ENCODE measurements at regions not wholly inside any gene's neighbourhood (a gene's known extent, or its start where the extent isn't known, plus 50 kb on each side); places are given as distances from the start of the nearest gene placed in this dataset.

- Histone ChIP-seq H3K4me1 (no peaks in the 10 kb centered on the region), H3K27me3 (no peaks in the 10 kb centered on the region), H3K9me3 (no peaks in the 10 kb centered on the region), H3K36me3 (no peaks in the 10 kb centered on the region), H3K4me3 (no peak overlapping the region), H3K27ac (no peak overlapping the region)
- intact Hi-C loops (cut with DNase I; ENCODE audit: low total_unique reads), result no loop called here
- TF ChIP-seq POLR2A (IDR thresholded peaks at IDR 0.05) (no peak), POLR2AphosphoS5 (IDR thresholded peaks at IDR 0.05) (no peak)
- TF ChIP-seq, protein P1, sequence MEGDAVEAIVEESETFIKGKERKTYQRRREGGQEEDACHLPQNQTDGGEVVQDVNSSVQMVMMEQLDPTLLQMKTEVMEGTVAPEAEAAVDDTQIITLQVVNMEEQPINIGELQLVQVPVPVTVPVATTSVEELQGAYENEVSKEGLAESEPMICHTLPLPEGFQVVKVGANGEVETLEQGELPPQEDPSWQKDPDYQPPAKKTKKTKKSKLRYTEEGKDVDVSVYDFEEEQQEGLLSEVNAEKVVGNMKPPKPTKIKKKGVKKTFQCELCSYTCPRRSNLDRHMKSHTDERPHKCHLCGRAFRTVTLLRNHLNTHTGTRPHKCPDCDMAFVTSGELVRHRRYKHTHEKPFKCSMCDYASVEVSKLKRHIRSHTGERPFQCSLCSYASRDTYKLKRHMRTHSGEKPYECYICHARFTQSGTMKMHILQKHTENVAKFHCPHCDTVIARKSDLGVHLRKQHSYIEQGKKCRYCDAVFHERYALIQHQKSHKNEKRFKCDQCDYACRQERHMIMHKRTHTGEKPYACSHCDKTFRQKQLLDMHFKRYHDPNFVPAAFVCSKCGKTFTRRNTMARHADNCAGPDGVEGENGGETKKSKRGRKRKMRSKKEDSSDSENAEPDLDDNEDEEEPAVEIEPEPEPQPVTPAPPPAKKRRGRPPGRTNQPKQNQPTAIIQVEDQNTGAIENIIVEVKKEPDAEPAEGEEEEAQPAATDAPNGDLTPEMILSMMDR (IDR thresholded peaks at IDR 0.05), result no peak
- no peak for DNase-seq (ENCODE audit: low spot score in 2 of 2)
These were observed 289.6 kb upstream of the SMIM31 start for GRCh38 chr4:164464313-164464712.

GRCh38 chr4:164467493-164467892, 286.4 kb upstream of the SMIM31 start:
- TF ChIP-seq, protein P1 (IDR thresholded peaks at IDR 0.05), result no peak
- no peak for TF ChIP-seq POLR2AphosphoS5 (IDR thresholded peaks at IDR 0.05)
- TF ChIP-seq POLR2A (IDR thresholded peaks at IDR 0.05), result no peak
- intact Hi-C loops (cut with DNase I; ENCODE audit: low total_unique reads), result no loop called here
- no peak for DNase-seq (ENCODE audit: low spot score in 2 of 2)

DNA sequence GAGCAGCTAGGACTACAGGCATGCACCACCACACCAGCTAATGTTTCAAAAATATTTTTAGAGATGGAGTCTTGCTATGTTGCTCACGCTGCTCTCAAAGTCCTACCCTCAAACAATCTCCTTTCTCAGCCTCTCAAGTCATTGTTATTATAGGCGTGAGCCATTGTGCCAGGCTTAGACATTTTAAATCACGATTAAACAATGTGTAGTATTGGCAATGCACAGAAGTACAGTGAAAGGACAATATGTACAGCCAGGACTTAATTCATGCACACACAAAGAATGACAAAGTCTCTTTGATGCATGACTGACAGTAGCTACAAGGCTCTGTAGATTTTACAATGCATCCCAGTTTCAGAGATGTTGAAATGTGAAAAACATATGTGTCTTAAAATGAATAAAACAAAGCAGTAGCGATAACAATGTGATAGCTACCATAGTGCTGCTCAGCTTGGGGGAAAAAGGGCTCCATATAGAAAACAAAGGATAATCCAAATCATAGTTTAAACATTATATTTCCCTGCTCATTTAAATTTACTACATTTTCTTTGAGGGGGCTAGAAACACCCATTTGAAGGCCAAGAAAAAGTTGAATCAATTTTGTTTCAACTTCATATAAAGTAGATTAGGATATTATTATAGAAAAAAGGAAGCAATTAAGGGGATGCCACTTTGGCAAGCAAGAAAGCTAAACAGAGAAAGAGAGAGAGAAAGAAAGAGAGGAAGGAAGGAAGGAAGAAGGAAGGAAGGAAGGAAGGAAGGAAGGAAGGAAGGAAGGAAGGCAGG, 272.4 kb upstream of the SMIM31 start:
- no peaks in the 10 kb centered on the region for H3K4me1 ChIP-seq
- intact Hi-C loops (cut with DNase I; ENCODE audit: low total_unique reads), result no loop called here
- no peak for DNase-seq (ENCODE audit: low spot score in 2 of 2)
- H3K27me3 ChIP-seq, result no peaks in the 10 kb centered on the region
- TF ChIP-seq, protein P1 (IDR thresholded peaks at IDR 0.05), result no peak
- no peak for TF ChIP-seq POLR2AphosphoS5 (IDR thresholded peaks at IDR 0.05)
- no peak for TF ChIP-seq POLR2A (IDR thresholded peaks at IDR 0.05)
- H3K4me3 ChIP-seq, result no peak overlapping the region
- H3K27ac ChIP-seq, result no peak overlapping the region
- peaks cover 0 to 10% of the 10 kb centered on the region in 2 donors for H3K9me3 ChIP-seq
- no peaks in the 10 kb centered on the region for H3K36me3 ChIP-seq

More at GRCh38 chr4:164467493-164467892, 286.4 kb upstream of the SMIM31 start:
- Histone ChIP-seq H3K4me3 (no peak overlapping the region), H3K27me3 (no peaks in the 10 kb centered on the region), H3K4me1 (no peaks in the 10 kb centered on the region), H3K9me3 (no peaks in the 10 kb centered on the region), H3K36me3 (no peaks in the 10 kb centered on the region), H3K27ac (no peak overlapping the region)

GRCh38 chr4:164482092-164482404, 271.9 kb upstream of the SMIM31 start:
- H3K27ac ChIP-seq, result no peak overlapping the region
- H3K4me3 ChIP-seq, result no peak overlapping the region
- H3K27me3 ChIP-seq, result no peaks in the 10 kb centered on the region
- DNase-seq (ENCODE audit: low spot score in 2 of 2), result no peak
- no peaks in the 10 kb centered on the region for H3K4me1 ChIP-seq
- no peaks in the 10 kb centered on the region for H3K36me3 ChIP-seq
- peaks cover 0 to 4% of the 10 kb centered on the region in 2 donors for H3K9me3 ChIP-seq
- TF ChIP-seq POLR2A (IDR thresholded peaks at IDR 0.05) (no peak), POLR2AphosphoS5 (IDR thresholded peaks at IDR 0.05) (no peak)
- TF ChIP-seq, protein P1 (IDR thresholded peaks at IDR 0.05), result no peak
- intact Hi-C loops (cut with DNase I; ENCODE audit: low total_unique reads), result no loop called here

DNA sequence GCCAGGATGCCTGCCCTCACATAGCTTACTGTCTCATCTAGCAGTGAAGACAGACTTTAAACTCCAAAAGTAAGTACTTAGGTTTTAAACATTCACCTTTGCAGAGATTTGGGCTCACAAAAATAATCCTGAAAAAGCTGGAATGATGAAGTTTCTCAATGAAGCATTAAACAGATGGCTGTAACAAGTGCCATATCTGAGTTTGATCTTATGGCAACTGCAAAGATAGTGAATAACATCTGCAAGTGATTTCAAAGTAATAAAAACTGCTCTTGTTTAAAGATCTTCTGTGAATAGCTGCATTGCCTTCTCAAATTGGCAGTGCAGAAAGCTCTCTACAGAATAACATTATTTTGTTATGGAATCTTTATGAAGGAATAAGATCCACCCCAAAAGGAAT, 271.2 kb upstream of the SMIM31 start:
- Histone ChIP-seq H3K36me3 (no peaks in the 10 kb centered on the region), H3K4me1 (no peaks in the 10 kb centered on the region), H3K27ac (no peak overlapping the region), H3K9me3 (no peaks in the 10 kb centered on the region), H3K27me3 (no peaks in the 10 kb centered on the region), H3K4me3 (no peak overlapping the region)
- intact Hi-C loops (cut with DNase I; ENCODE audit: low total_unique reads), result no loop called here
- TF ChIP-seq, protein P1 (IDR thresholded peaks at IDR 0.05), result no peak
- TF ChIP-seq POLR2A (IDR thresholded peaks at IDR 0.05) (no peak), POLR2AphosphoS5 (IDR thresholded peaks at IDR 0.05) (no peak)
- no peak for DNase-seq (ENCODE audit: low spot score in 2 of 2)

All from breast epithelium (tissue), 4 donors.